Sigmoid colon (tissue), 6 donors: ENCODE measurements at regions not wholly inside any gene's neighbourhood (a gene's known extent, or its start where the extent isn't known, plus 50 kb on each side); places are given as distances from the start of the nearest gene placed in this dataset.

Experiments used
- DNase-seq: peaks from one replicate; pipeline ENCODE4 v3.0.0-alpha.2; 2019
- H3K27ac ChIP-seq, 4 donors: fragments of 200-600 bp; sonication (generic); one replicate each; pipeline ENCODE4 v1.5.1; 2016 to 2019; ENCODE audit warnings: mild to moderate bottlenecking in 1 of 4
- H3K27me3 ChIP-seq, 3 donors: fragments of 200-600 bp; sonication (generic); one replicate each; pipeline ENCODE4 v1.5.1; 2019; ENCODE audit warnings: mild to moderate bottlenecking in 1 of 3
- H3K36me3 ChIP-seq, 4 donors: fragments of 200-600 bp; sonication (generic); one replicate each; pipeline ENCODE4 v1.5.1; 2016 to 2019
- H3K4me1 ChIP-seq, 4 donors: fragments of 200-600 bp; sonication (generic); one replicate each; pipeline ENCODE4 v1.5.1; 2017 to 2019
- H3K4me3 ChIP-seq, 4 donors: fragments of 200-600 bp; sonication (generic); one replicate each; pipeline ENCODE4 v1.5.1; 2017 to 2019; ENCODE audit warnings: mild to moderate bottlenecking in 2 of 4, moderate library complexity in 1 of 4
- H3K9me3 ChIP-seq, 4 donors: fragments of 200-600 bp in 3 of 4; sonication (generic) in 3 of 4; one replicate each; pipeline versions ENCODE4 v1.5.1 to v1.6.1; 2013 to 2019
- EP300 ChIP-seq, 4 donors: sonication (generic); formaldehyde crosslinking; IDR thresholded peaks; one replicate each; pipeline ENCODE4 v1.6.1; 2017; ENCODE audit warnings: antibody characterized with exemption in 4 of 4
- POLR2A ChIP-seq, 2 donors: fragments of 450-650 bp; IDR thresholded peaks; one replicate each; pipeline ENCODE4 v1.6.1; 2016; ENCODE audit warnings: antibody characterized with exemption in 2 of 2, mild to moderate bottlenecking in 2 of 2, moderate library complexity in 2 of 2
- POLR2AphosphoS5 ChIP-seq, 4 donors: sonication (generic); formaldehyde crosslinking; IDR thresholded peaks; one replicate each; pipeline ENCODE4 v1.6.1; 2017; ENCODE audit warnings: antibody characterized with exemption in 4 of 4
- WGBS, 2 donors: extraction: QIAGEN DNeasy Blood & Tissue Kit; methylation state at CpG; one replicate each; pipeline ENCODE4 v1.1.7; 2013; 5-methylcytosine and 5-hydroxymethylcytosine counted together
- intact Hi-C: fragments of 100-400 bp; cut with DNase I; formaldehyde crosslinking; loops from one replicate; pipeline ENCODE4 v1.15.1; 2023
- TF ChIP-seq, protein P1 (sequence below), 4 experiments: fragments of 450-650 bp in 3 of 4; fragments of 200-600 bp in 1 of 4; IDR thresholded peaks; one replicate each; pipeline ENCODE4 v1.5.1; 2016 to 2019; ENCODE audit warnings: antibody characterized with exemption in 4 of 4, mild to moderate bottlenecking in 3 of 4, moderate library complexity in 2 of 4
- donor health status: healthy with polysubstance abuse.
- donor health status: healthy.

- H3K4me3 ChIP-seq, result no peak overlapping the region
Observed at GRCh38 chr11:27194976-27195375, 154.4 kb downstream of the BBOX1 start.

DNA sequence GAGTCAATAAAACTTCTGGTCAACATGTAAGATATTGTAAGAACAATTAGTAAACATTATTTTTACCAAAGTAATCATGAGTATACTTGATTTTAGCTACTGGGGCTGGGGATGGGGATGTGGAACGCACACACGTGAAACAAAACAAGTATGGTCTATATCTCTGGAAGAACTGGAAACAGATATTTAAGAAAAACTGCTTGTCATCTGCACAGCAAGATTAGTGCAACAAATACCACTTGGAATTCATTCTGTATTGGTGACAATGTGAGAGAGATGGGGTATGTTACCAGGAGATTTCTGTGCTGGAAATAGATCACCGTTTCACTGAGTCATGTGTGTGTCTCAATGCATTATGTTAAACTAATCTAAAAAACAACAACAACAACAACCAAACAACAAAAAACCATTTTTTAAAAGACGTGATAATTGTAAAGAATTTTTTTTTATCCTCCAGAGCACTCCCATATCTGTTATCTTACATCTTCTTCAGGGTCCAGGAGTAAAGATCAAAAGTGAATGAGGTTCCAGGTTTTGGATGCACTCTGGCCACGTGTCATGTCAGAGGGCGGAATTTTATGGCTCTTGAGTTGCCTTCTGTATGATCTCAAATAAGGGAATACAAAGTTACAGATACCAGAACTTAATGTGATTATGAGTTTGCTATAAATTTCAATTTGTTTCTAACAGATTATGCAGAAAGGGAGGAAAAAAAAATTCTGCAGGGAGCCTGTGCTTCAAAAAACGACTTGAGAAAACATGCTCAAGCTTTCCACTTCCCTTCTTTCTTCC is 153.0 kb downstream of the BBOX1 start:
- H3K9me3 ChIP-seq, result no peaks in the 10 kb centered on the region
- H3K36me3 ChIP-seq, result no peaks in the 10 kb centered on the region
- H3K4me1 ChIP-seq, result peaks cover 0 to 36% (median 8%) of the 10 kb centered on the region in 4 donors
- no peaks in the 10 kb centered on the region for H3K27me3 ChIP-seq
- 61 to 70% methylated on average over 7 of the region's 7 CpGs for WGBS, 2 donors
- no peak overlapping the region for H3K4me3 ChIP-seq
- TF ChIP-seq, protein P1, sequence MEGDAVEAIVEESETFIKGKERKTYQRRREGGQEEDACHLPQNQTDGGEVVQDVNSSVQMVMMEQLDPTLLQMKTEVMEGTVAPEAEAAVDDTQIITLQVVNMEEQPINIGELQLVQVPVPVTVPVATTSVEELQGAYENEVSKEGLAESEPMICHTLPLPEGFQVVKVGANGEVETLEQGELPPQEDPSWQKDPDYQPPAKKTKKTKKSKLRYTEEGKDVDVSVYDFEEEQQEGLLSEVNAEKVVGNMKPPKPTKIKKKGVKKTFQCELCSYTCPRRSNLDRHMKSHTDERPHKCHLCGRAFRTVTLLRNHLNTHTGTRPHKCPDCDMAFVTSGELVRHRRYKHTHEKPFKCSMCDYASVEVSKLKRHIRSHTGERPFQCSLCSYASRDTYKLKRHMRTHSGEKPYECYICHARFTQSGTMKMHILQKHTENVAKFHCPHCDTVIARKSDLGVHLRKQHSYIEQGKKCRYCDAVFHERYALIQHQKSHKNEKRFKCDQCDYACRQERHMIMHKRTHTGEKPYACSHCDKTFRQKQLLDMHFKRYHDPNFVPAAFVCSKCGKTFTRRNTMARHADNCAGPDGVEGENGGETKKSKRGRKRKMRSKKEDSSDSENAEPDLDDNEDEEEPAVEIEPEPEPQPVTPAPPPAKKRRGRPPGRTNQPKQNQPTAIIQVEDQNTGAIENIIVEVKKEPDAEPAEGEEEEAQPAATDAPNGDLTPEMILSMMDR (IDR thresholded peaks at IDR 0.05), result no peak
- TF ChIP-seq POLR2A (IDR thresholded peaks at IDR 0.05) (no peak), EP300 (IDR thresholded peaks at IDR 0.05) (no peak), POLR2AphosphoS5 (IDR thresholded peaks at IDR 0.05) (no peak)
- DNase-seq, result no peak
- intact Hi-C loops, result no loop called here
- no peak overlapping the region for H3K27ac ChIP-seq

More at GRCh38 chr11:27194976-27195375, 154.4 kb downstream of the BBOX1 start:
- intact Hi-C loops, result no loop called here
- Histone ChIP-seq H3K27me3 (no peaks in the 10 kb centered on the region), H3K4me1 (peaks cover 0 to 25% (median 0%) of the 10 kb centered on the region in 4 donors), H3K27ac (no peak overlapping the region), H3K36me3 (no peaks in the 10 kb centered on the region), H3K9me3 (no peaks in the 10 kb centered on the region)
- TF ChIP-seq POLR2A (IDR thresholded peaks at IDR 0.05) (no peak), EP300 (IDR thresholded peaks at IDR 0.05) (no peak), POLR2AphosphoS5 (IDR thresholded peaks at IDR 0.05) (no peak)
- TF ChIP-seq, protein P1 (IDR thresholded peaks at IDR 0.05), result no peak
- DNase-seq, result no peak
- 71 to 76% methylated on average over 1 of the region's 1 CpG for WGBS, 2 donors

DNA sequence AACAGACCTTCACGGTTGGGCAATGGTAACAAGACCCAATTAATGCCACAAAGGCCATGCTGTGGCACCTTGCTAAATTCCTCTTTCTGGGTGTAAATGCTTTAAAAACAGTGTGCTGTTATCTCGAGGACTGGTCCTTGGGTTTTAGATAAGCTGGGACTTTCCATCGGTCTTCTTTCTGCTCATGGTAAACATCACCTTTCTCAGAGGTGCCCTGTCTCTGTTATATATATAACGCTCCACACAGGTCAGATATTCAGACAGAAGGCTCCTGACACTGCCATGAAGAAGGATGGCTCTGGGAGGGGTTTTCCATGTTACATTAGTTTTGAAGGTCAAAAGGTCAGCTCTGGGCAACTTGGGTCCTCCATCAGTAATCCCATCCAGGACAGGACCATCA is 151.6 kb downstream of the BBOX1 start:
- Histone ChIP-seq H3K27me3 (no peaks in the 10 kb centered on the region), H3K36me3 (no peaks in the 10 kb centered on the region), H3K4me3 (no peak overlapping the region), H3K9me3 (no peaks in the 10 kb centered on the region), H3K4me1 (peaks cover 0 to 45% (median 12%) of the 10 kb centered on the region in 4 donors), H3K27ac (no peak overlapping the region)
- TF ChIP-seq POLR2A (IDR thresholded peaks at IDR 0.05) (no peak), EP300 (IDR thresholded peaks at IDR 0.05) (no peak), POLR2AphosphoS5 (IDR thresholded peaks at IDR 0.05) (no peak)
- TF ChIP-seq, protein P1 (IDR thresholded peaks at IDR 0.05), result no peak
- DNase-seq, result no peak
- 84 to 85% methylated on average over 4 of the region's 4 CpGs for WGBS, 2 donors
- intact Hi-C loops, result no loop called here

GRCh38 chr11:27191639-27192038 is 151.0 kb downstream of the BBOX1 start:
- intact Hi-C loops, result no loop called here
- 97 to 98% methylated on average over 2 of the region's 2 CpGs for WGBS, 2 donors
- H3K27ac ChIP-seq, result no peak overlapping the region

More at GRCh38 chr11:27191639-27192038, 151.0 kb downstream of the BBOX1 start:
- H3K27me3 ChIP-seq, result no peaks in the 10 kb centered on the region
- peaks cover 0 to 41% (median 12%) of the 10 kb centered on the region in 4 donors for H3K4me1 ChIP-seq
- no peak overlapping the region for H3K4me3 ChIP-seq
- no peak for DNase-seq
- H3K9me3 ChIP-seq, result no peaks in the 10 kb centered on the region
- H3K36me3 ChIP-seq, result no peaks in the 10 kb centered on the region
- TF ChIP-seq EP300 (IDR thresholded peaks at IDR 0.05) (no peak), POLR2A (IDR thresholded peaks at IDR 0.05) (no peak)
- TF ChIP-seq, protein P1 (IDR thresholded peaks at IDR 0.05), result no peak
